Stimulated activated memory B cell treated with anti-CD40 and anti-IgM and Interleukin-4, amounts not matched to agents 10 μg/mL and 1 μg/mL and 100 μg/mL, for 72 hours (primary cell): ENCODE measurements at regions not wholly inside any gene's neighbourhood (a gene's known extent, or its start where the extent isn't known, plus 50 kb on each side); places are given as distances from the start of the nearest gene placed in this dataset.

Source experiments
- ATAC-seq: fragments of 150-1000 bp; cut with Tn5 transposase; 2 replicates; pipeline ENCODE4 v1.10.0; 2021
- H3K27ac Mint-ChIP-seq: one replicate; pipeline ENCODE4 v1.8.0; 2022; ENCODE audit warnings: mild to moderate bottlenecking, mixed read lengths
- H3K27me3 Mint-ChIP-seq: one replicate; pipeline ENCODE4 v1.8.0; 2022; ENCODE audit warnings: mixed read lengths
- H3K36me3 Mint-ChIP-seq: one replicate; pipeline ENCODE4 v1.8.0; 2022; ENCODE audit warnings: mixed read lengths
- H3K4me1 Mint-ChIP-seq: one replicate; pipeline ENCODE4 v1.8.0; 2022; ENCODE audit warnings: mixed read lengths
- H3K4me3 Mint-ChIP-seq: one replicate; pipeline ENCODE4 v1.8.0; 2022; ENCODE audit warnings: mild to moderate bottlenecking, moderate library complexity, mixed read lengths
- H3K9me3 Mint-ChIP-seq: one replicate; pipeline ENCODE4 v1.8.0; 2022; ENCODE audit warnings: mixed read lengths

GRCh38 chr2:187171318-187171717 lies 276.7 kb downstream of the CALCRL start:
- Mint-ChIP-seq H3K4me1 (peaks cover 39% of the 10 kb centered on the region), H3K27ac (peak overlapping the region; percentile 66), H3K4me3 (no peak overlapping the region), H3K9me3 (no peaks in the 10 kb centered on the region), H3K36me3 (no peaks in the 10 kb centered on the region), H3K27me3 (no peaks in the 10 kb centered on the region)
- ATAC-seq, result no peak

GRCh38 chr2:187169864-187170263 lies 278.2 kb downstream of the CALCRL start:
- H3K4me3 Mint-ChIP-seq, result no peak overlapping the region

GRCh38 chr2:187168720-187169713 lies 279.0 kb downstream of the CALCRL start:
- H3K4me3 Mint-ChIP-seq, result no peak overlapping the region
- peak; percentile 66 for ATAC-seq
- H3K27ac Mint-ChIP-seq, result peak overlapping the region; percentile 66
- H3K4me1 Mint-ChIP-seq, result peaks cover 39% of the 10 kb centered on the region
- H3K36me3 Mint-ChIP-seq, result no peaks in the 10 kb centered on the region
- H3K9me3 Mint-ChIP-seq, result no peaks in the 10 kb centered on the region
- no peaks in the 10 kb centered on the region for H3K27me3 Mint-ChIP-seq

More at GRCh38 chr2:187169864-187170263, 278.2 kb downstream of the CALCRL start:
- peaks cover 39% of the 10 kb centered on the region for H3K4me1 Mint-ChIP-seq
- H3K27me3 Mint-ChIP-seq, result no peaks in the 10 kb centered on the region
- H3K27ac Mint-ChIP-seq, result peak overlapping the region; percentile 66
- no peaks in the 10 kb centered on the region for H3K36me3 Mint-ChIP-seq
- ATAC-seq, result no peak
- no peaks in the 10 kb centered on the region for H3K9me3 Mint-ChIP-seq

- H3K36me3 Mint-ChIP-seq, result no peaks in the 10 kb centered on the region
- no peaks in the 10 kb centered on the region for H3K27me3 Mint-ChIP-seq
- H3K9me3 Mint-ChIP-seq, result no peaks in the 10 kb centered on the region
- no peak for ATAC-seq
- peaks cover 39% of the 10 kb centered on the region for H3K4me1 Mint-ChIP-seq
- H3K27ac Mint-ChIP-seq, result no peak overlapping the region
- no peak overlapping the region for H3K4me3 Mint-ChIP-seq
Measured at GRCh38 chr2:187167491-187167890, 280.6 kb downstream of the CALCRL start.

- Mint-ChIP-seq H3K27me3 (no peaks in the 10 kb centered on the region), H3K36me3 (no peaks in the 10 kb centered on the region)
- ATAC-seq, result no peak
Measured at GRCh38 chr2:187165936-187166610, 282.0 kb downstream of the CALCRL start.

GRCh38 chr2:187158452-187158851 lies 289.6 kb downstream of the CALCRL start:
- H3K4me3 Mint-ChIP-seq, result no peak overlapping the region
- H3K4me1 Mint-ChIP-seq, result no peaks in the 10 kb centered on the region
- peaks cover 3% of the 10 kb centered on the region for H3K9me3 Mint-ChIP-seq
- H3K36me3 Mint-ChIP-seq, result no peaks in the 10 kb centered on the region
- ATAC-seq, result no peak
- no peak overlapping the region for H3K27ac Mint-ChIP-seq
- H3K27me3 Mint-ChIP-seq, result no peaks in the 10 kb centered on the region

More at GRCh38 chr2:187165936-187166610, 282.0 kb downstream of the CALCRL start:
- peaks cover 31% of the 10 kb centered on the region for H3K4me1 Mint-ChIP-seq
- H3K27ac Mint-ChIP-seq, result peak overlapping the region; percentile 9
- no peak overlapping the region for H3K4me3 Mint-ChIP-seq
- no peaks in the 10 kb centered on the region for H3K9me3 Mint-ChIP-seq

GRCh38 chr2:187157046-187157445 lies 291.0 kb downstream of the CALCRL start:
- Mint-ChIP-seq H3K27ac (no peak overlapping the region), H3K27me3 (no peaks in the 10 kb centered on the region), H3K36me3 (no peaks in the 10 kb centered on the region), H3K4me1 (no peaks in the 10 kb centered on the region), H3K4me3 (no peak overlapping the region), H3K9me3 (peaks cover 3% of the 10 kb centered on the region)
- no peak for ATAC-seq

- Mint-ChIP-seq H3K9me3 (peaks cover 3% of the 10 kb centered on the region), H3K36me3 (no peaks in the 10 kb centered on the region), H3K27ac (no peak overlapping the region), H3K4me1 (no peaks in the 10 kb centered on the region), H3K4me3 (no peak overlapping the region), H3K27me3 (no peaks in the 10 kb centered on the region)
- ATAC-seq, result no peak
Measured at GRCh38 chr2:187155476-187155875, 292.6 kb downstream of the CALCRL start.

- Mint-ChIP-seq H3K4me1 (no peaks in the 10 kb centered on the region), H3K27me3 (no peaks in the 10 kb centered on the region), H3K4me3 (no peak overlapping the region), H3K27ac (no peak overlapping the region), H3K36me3 (no peaks in the 10 kb centered on the region), H3K9me3 (peaks cover 3% of the 10 kb centered on the region)
- ATAC-seq, result no peak
Measured at GRCh38 chr2:187150670-187151069, 297.4 kb downstream of the CALCRL start.

GRCh38 chr2:187148059-187148714 lies 299.2 kb upstream of the ZSWIM2 start:
- Mint-ChIP-seq H3K4me3 (no peak overlapping the region), H3K9me3 (peaks cover 3% of the 10 kb centered on the region), H3K4me1 (no peaks in the 10 kb centered on the region), H3K27me3 (no peaks in the 10 kb centered on the region), H3K36me3 (no peaks in the 10 kb centered on the region), H3K27ac (no peak overlapping the region)
- ATAC-seq, result no peak

GRCh38 chr2:187143537-187143936 lies 294.6 kb upstream of the ZSWIM2 start:
- peaks cover 3% of the 10 kb centered on the region for H3K9me3 Mint-ChIP-seq
- H3K27me3 Mint-ChIP-seq, result no peaks in the 10 kb centered on the region
- no peak overlapping the region for H3K27ac Mint-ChIP-seq
- no peaks in the 10 kb centered on the region for H3K4me1 Mint-ChIP-seq
- H3K36me3 Mint-ChIP-seq, result no peaks in the 10 kb centered on the region
- no peak overlapping the region for H3K4me3 Mint-ChIP-seq
- no peak for ATAC-seq

- Mint-ChIP-seq H3K27ac (no peak overlapping the region), H3K9me3 (peaks cover 5% of the 10 kb centered on the region), H3K36me3 (no peaks in the 10 kb centered on the region), H3K27me3 (no peaks in the 10 kb centered on the region), H3K4me3 (no peak overlapping the region), H3K4me1 (no peaks in the 10 kb centered on the region)
- ATAC-seq, result no peak
Measured at GRCh38 chr2:187139469-187139868, 290.5 kb upstream of the ZSWIM2 start.

GRCh38 chr2:187138265-187138664 lies 289.3 kb upstream of the ZSWIM2 start:
- no peak overlapping the region for H3K27ac Mint-ChIP-seq
- H3K27me3 Mint-ChIP-seq, result no peaks in the 10 kb centered on the region
- H3K36me3 Mint-ChIP-seq, result no peaks in the 10 kb centered on the region
- peaks cover 2% of the 10 kb centered on the region for H3K9me3 Mint-ChIP-seq
- no peak for ATAC-seq
- no peak overlapping the region for H3K4me3 Mint-ChIP-seq
- no peaks in the 10 kb centered on the region for H3K4me1 Mint-ChIP-seq

- no peak overlapping the region for H3K4me3 Mint-ChIP-seq
- H3K27ac Mint-ChIP-seq, result no peak overlapping the region
- H3K4me1 Mint-ChIP-seq, result no peaks in the 10 kb centered on the region
- H3K36me3 Mint-ChIP-seq, result no peaks in the 10 kb centered on the region
- peaks cover 2% of the 10 kb centered on the region for H3K9me3 Mint-ChIP-seq
- no peaks in the 10 kb centered on the region for H3K27me3 Mint-ChIP-seq
- no peak for ATAC-seq
Measured at GRCh38 chr2:187136646-187137045, 287.7 kb upstream of the ZSWIM2 start.

- Mint-ChIP-seq H3K4me3 (no peak overlapping the region), H3K9me3 (peaks cover 2% of the 10 kb centered on the region), H3K36me3 (no peaks in the 10 kb centered on the region), H3K4me1 (no peaks in the 10 kb centered on the region), H3K27ac (no peak overlapping the region), H3K27me3 (no peaks in the 10 kb centered on the region)
- no peak for ATAC-seq
Measured at GRCh38 chr2:187134306-187134705, 285.3 kb upstream of the ZSWIM2 start.
